CD14-positive monocyte (primary cell): ENCODE measurements at regions not wholly inside any gene's neighbourhood (a gene's known extent, or its start where the extent isn't known, plus 50 kb on each side); places are given as distances from the start of the nearest gene placed in this dataset.
A peak's percentile ranks its signal among the peaks of the same experiment; 100 is the strongest.

Experiments used
- DNase-seq, 3 donors: peaks; one replicate each; pipeline ENCODE4 v3.0.0-alpha.2; 2011 to 2022
- H2AFZ ChIP-seq: 2 replicates; pipeline ENCODE4 v1.6.0; 2012; ENCODE audit warnings: mild to moderate bottlenecking, low read depth, low read length, inconsistent platforms; ENCODE audit not compliant: insufficient read depth, poor library complexity, severe bottlenecking
- H3K27ac ChIP-seq, 2 donors: 1 replicate in 1 of 2; 2 replicates in 1 of 2; pipeline ENCODE4 v1.5.1; 2012 to 2013; ENCODE audit warnings: low read length in 2 of 2, control low read depth in 1 of 2, inconsistent platforms in 1 of 2, low read depth in 1 of 2, mild to moderate bottlenecking in 1 of 2
- H3K27me3 ChIP-seq, 2 donors: one replicate each; pipeline versions ENCODE4 v1.6.0 to v1.6.1; 2011 to 2013; ENCODE audit warnings: low read length in 2 of 2; ENCODE audit not compliant: control insufficient read depth in 2 of 2, insufficient read depth in 2 of 2
- H3K36me3 ChIP-seq, 2 donors: replicated peaks in 1 of 2; 1 replicate in 1 of 2; 2 replicates in 1 of 2; pipeline versions ENCODE4 v1.5.1 to v1.6.1; 2012 to 2013; ENCODE audit warnings: low read length in 2 of 2, control low read depth in 1 of 2, inconsistent platforms in 1 of 2, mild to moderate bottlenecking in 1 of 2; ENCODE audit not compliant: insufficient read depth in 2 of 2, control insufficient read depth in 1 of 2
- H3K4me1 ChIP-seq, 2 donors: 1 replicate in 1 of 2; 2 replicates in 1 of 2; pipeline versions ENCODE4 v1.5.1 to v1.6.1; 2012 to 2013; ENCODE audit warnings: low read length in 2 of 2, control low read depth in 1 of 2, inconsistent platforms in 1 of 2, mild to moderate bottlenecking in 1 of 2, moderate library complexity in 1 of 2; ENCODE audit not compliant: insufficient read depth in 2 of 2, control insufficient read depth in 1 of 2
- H3K4me2 ChIP-seq: replicated peaks from 2 replicates; pipeline ENCODE3; 2012; ENCODE audit warnings: low read length, moderate library complexity, mild to moderate bottlenecking; ENCODE audit not compliant: poor library complexity, severe bottlenecking; ENCODE audit errors: extremely low read depth
- H3K4me3 ChIP-seq, 3 experiments: fragments of 200-600 bp in 1 of 3; sonication (generic) in 1 of 3; replicated peaks in 1 of 3; 1 replicate in 2 of 3; 2 replicates in 1 of 3; pipeline ENCODE4 v1.5.1; 2011 to 2013; ENCODE audit warnings: low read length in 3 of 3, mild to moderate bottlenecking in 3 of 3, control low read depth in 2 of 3, low read depth in 2 of 3, inconsistent platforms in 1 of 3, moderate library complexity in 1 of 3
- H3K79me2 ChIP-seq: 2 replicates; pipeline ENCODE4 v1.6.0; 2012; ENCODE audit warnings: mild to moderate bottlenecking, control low read depth, inconsistent platforms, low read length, moderate library complexity; ENCODE audit not compliant: insufficient read depth
- H3K9ac ChIP-seq: 2 replicates; pipeline ENCODE4 v1.6.0; 2017; ENCODE audit warnings: low read length, mild to moderate bottlenecking; ENCODE audit not compliant: insufficient read depth, poor library complexity, severe bottlenecking
- H3K9me3 ChIP-seq, 2 donors: replicated peaks in 1 of 2; 1 replicate in 1 of 2; 2 replicates in 1 of 2; pipeline versions ENCODE4 v1.5.1 to v1.6.1; 2012 to 2013; ENCODE audit warnings: low read length in 2 of 2, control low read depth in 1 of 2; ENCODE audit not compliant: control insufficient read depth in 1 of 2, insufficient read depth in 1 of 2
- H4K20me1 ChIP-seq: 2 replicates; pipeline ENCODE4 v1.6.0; 2012; ENCODE audit warnings: mild to moderate bottlenecking, low read length, control low read depth, moderate library complexity; ENCODE audit not compliant: insufficient read depth
- H3K27ac Mint-ChIP-seq, 7 donors: one replicate each; pipeline ENCODE4 v1.8.0; 2020; ENCODE audit warnings: mild to moderate bottlenecking in 7 of 7, mixed read lengths in 7 of 7, moderate library complexity in 6 of 7, inconsistent platforms in 2 of 7
- H3K27me3 Mint-ChIP-seq, 3 donors: one replicate each; pipeline ENCODE4 v1.8.0; 2021 to 2022; ENCODE audit warnings: low read depth in 3 of 3, mild to moderate bottlenecking in 3 of 3, mixed read lengths in 3 of 3, moderate library complexity in 3 of 3, inconsistent platforms in 1 of 3
- H3K36me3 Mint-ChIP-seq, 2 donors: one replicate each; pipeline ENCODE4 v1.8.0; 2020; ENCODE audit warnings: mixed read lengths in 2 of 2, inconsistent platforms in 1 of 2, mild to moderate bottlenecking in 1 of 2
- H3K4me1 Mint-ChIP-seq: one replicate; pipeline ENCODE4 v1.8.0; 2020; ENCODE audit warnings: mild to moderate bottlenecking, mixed read lengths
- H3K4me3 Mint-ChIP-seq, 2 donors: one replicate each; pipeline ENCODE4 v1.8.0; 2020; ENCODE audit warnings: mild to moderate bottlenecking in 2 of 2, mixed read lengths in 2 of 2, moderate library complexity in 1 of 2
- H3K9me3 Mint-ChIP-seq, 7 donors: one replicate each; pipeline ENCODE4 v1.8.0; 2020 to 2022; ENCODE audit warnings: mixed read lengths in 7 of 7, mild to moderate bottlenecking in 6 of 7, moderate library complexity in 6 of 7, inconsistent platforms in 2 of 7
- CTCF ChIP-seq: fragments of 200-600 bp; IDR thresholded peaks from one replicate; pipeline ENCODE4 v1.8.0; 2022; ENCODE audit warnings: antibody characterized with exemption, mild to moderate bottlenecking
- WGBS: methylation state at CpG from one replicate; pipeline ENCODE4 v1.1.5; 2013; ENCODE audit warnings: missing lambda C conversion rate; ENCODE audit not compliant: insufficient coverage; 5-methylcytosine and 5-hydroxymethylcytosine counted together
- intact Hi-C, 2 donors: fragments of 100-400 bp; cut with micrococcal nuclease; formaldehyde crosslinking; loops; one replicate each; pipeline versions ENCODE4 v1.15.0 to v1.15.1; 2023

- H3K4me3 Mint-ChIP-seq: no peak overlapping the region
- Histone ChIP-seq H3K9ac (no peak overlapping the region), H2AFZ (no peak overlapping the region), H3K27ac (peak overlapping the region; percentile 44 to 58), H3K4me2 (peak overlapping the region; percentile 15), H3K36me3 (no peaks in the 10 kb centered on the region), H3K4me3 (peak overlapping the region in 1 of 3 experiments; percentile 23), H3K79me2 (no peaks in the 10 kb centered on the region), H3K27me3 (no peaks in the 10 kb centered on the region), H4K20me1 (no peaks in the 10 kb centered on the region), H3K9me3 (no peaks in the 10 kb centered on the region), H3K4me1 (peaks cover 17 to 27% of the 10 kb centered on the region in 2 donors)
- peaks cover 0 to 1% (median 0%) of the 10 kb centered on the region in 3 donors for H3K27me3 Mint-ChIP-seq
- 100% methylated on average over 1 of the region's 7 CpGs for WGBS
- peaks cover 22% of the 10 kb centered on the region for H3K4me1 Mint-ChIP-seq
- H3K36me3 Mint-ChIP-seq: no peaks in the 10 kb centered on the region
- TF ChIP-seq CTCF: no peak
- H3K9me3 Mint-ChIP-seq: no peaks in the 10 kb centered on the region
- peak; percentile 52 to 89 (median 75) for DNase-seq
- peak overlapping the region; percentile 23 to 94 (median 72) for H3K27ac Mint-ChIP-seq
- intact Hi-C loops: no loop called here
Observed at GRCh38 chr6:113642001-113642713, 215.0 kb upstream of the MARCKS start.

- Histone ChIP-seq H4K20me1 (no peaks in the 10 kb centered on the region), H3K9ac (no peak overlapping the region), H3K27me3 (no peaks in the 10 kb centered on the region), H3K4me2 (no peak overlapping the region), H3K4me1 (peaks cover 20 to 32% of the 10 kb centered on the region in 2 donors), H3K36me3 (no peaks in the 10 kb centered on the region), H3K79me2 (no peaks in the 10 kb centered on the region), H3K27ac (no peak overlapping the region), H3K9me3 (no peaks in the 10 kb centered on the region), H2AFZ (no peak overlapping the region), H3K4me3 (no peak overlapping the region)
- Mint-ChIP-seq H3K4me3 (no peak overlapping the region), H3K36me3 (no peaks in the 10 kb centered on the region), H3K4me1 (peaks cover 27% of the 10 kb centered on the region), H3K27me3 (no peaks in the 10 kb centered on the region), H3K27ac (peak overlapping the region in 3 of 7 donors; percentile 23 to 94 (median 79)), H3K9me3 (no peaks in the 10 kb centered on the region)
- no peak for DNase-seq
- TF ChIP-seq CTCF: no peak
- intact Hi-C loops: no loop called here
- WGBS: no CpG with 5 or more reads among the region's 2 CpGs
Observed at GRCh38 chr6:113642714-113643406, 214.3 kb upstream of the MARCKS start.
